ENCODE measurements at regions not wholly inside any gene's neighbourhood (a gene's known extent, or its start where the extent isn't known, plus 50 kb on each side); places are given as distances from the start of the nearest gene placed in this dataset.
"Not testable (repeated sequence)": the region's sequence is repeated elsewhere in the genome, so short reads cannot be mapped to it uniquely, and the experiment has no call there.

DNA sequence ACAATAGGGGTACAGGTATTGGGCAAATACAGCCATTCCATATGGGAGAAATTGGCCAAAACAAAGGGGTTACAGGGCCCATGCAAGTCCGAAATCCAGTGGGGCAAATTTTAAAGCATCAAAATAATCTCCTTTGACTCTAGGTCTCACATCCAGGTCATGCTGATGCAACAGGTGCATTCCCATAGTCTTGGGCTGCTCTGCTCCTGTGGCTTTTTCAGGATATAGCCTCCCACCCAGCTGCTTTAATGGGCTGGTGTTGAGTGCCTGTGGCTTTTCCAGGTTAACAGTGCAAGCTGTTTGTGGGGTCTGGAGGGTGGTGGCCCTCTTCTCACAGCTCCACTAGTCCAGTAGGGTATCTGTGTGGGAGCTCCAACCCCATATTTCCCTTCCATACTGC lies 607.1 kb downstream of the MEI4 start:
- TF ChIP-seq SCRT2 (tag by site-specific recombination; IDR thresholded peaks at IDR 0.05) (peak; percentile 74), SCRT1 (tag by site-specific recombination; IDR thresholded peaks at IDR 0.05; ENCODE audit: borderline replicate concordance) (peak; percentile 51), ZFP69B (tag by site-specific recombination; IDR thresholded peaks at IDR 0.05) (no peak), KLF16 (tag by site-specific recombination; IDR thresholded peaks at IDR 0.05) (no peak), ZNF600 (tag by site-specific recombination; IDR thresholded peaks at IDR 0.05) (no peak)
- Histone ChIP-seq H3K4me1 (ENCODE audit: control insufficient read depth, insufficient read depth, low read length) (no peaks in the 10 kb centered on the region), H3K9me3 (ENCODE audit: control insufficient read depth, insufficient read depth, low read depth, low read length) (no peaks in the 10 kb centered on the region), H3K4me3 (ENCODE audit: low read depth, low read length) (no peak overlapping the region), H3K36me3 (ENCODE audit: control insufficient read depth in 2 of 2, insufficient read depth in 1 of 2, low read length in 2 of 2) (no peaks in the 10 kb centered on the region), H3K27ac (ENCODE audit: extremely low read depth, low read depth, low read length) (no peak overlapping the region)
- POLR2A ChIA-PET, result no interaction called here
- CTCF ChIA-PET, result no interaction called here

GRCh38 chr6:78260427-78260826 lies 606.9 kb upstream of the IRAK1BP1 start:
- peak; percentile 85 for TF ChIP-seq ZNF585B (tag by site-specific recombination; IDR thresholded peaks at IDR 0.05)
- H3K4me3 ChIP-seq (ENCODE audit: low read depth, low read length); H3K4me1 ChIP-seq (ENCODE audit: control insufficient read depth, insufficient read depth, low read length); POLR2A ChIA-PET; H3K27ac ChIP-seq (ENCODE audit: extremely low read depth, low read depth, low read length); H3K36me3 ChIP-seq (ENCODE audit: control insufficient read depth in 2 of 2, insufficient read depth in 1 of 2, low read length in 2 of 2); CTCF ChIA-PET; H3K9me3 ChIP-seq (ENCODE audit: control insufficient read depth, insufficient read depth, low read depth, low read length): not testable (repeated sequence)

GRCh38 chr6:78268591-78269452 lies 598.5 kb upstream of the IRAK1BP1 start:
- TF ChIP-seq SP2 (tag by site-specific recombination; IDR thresholded peaks at IDR 0.05), result no peak
- TF ChIP-seq ZNF404 (tag by site-specific recombination; IDR thresholded peaks at IDR 0.05), result no peak
- no peak for TF ChIP-seq ZNF223 (tag by site-specific recombination; IDR thresholded peaks at IDR 0.05)
- no peak for TF ChIP-seq TCF7L2 (IDR thresholded peaks at IDR 0.05; ENCODE audit: borderline replicate concordance, low read depth, low read length)
- TF ChIP-seq GLI4 (tag by site-specific recombination; IDR thresholded peaks at IDR 0.05), result no peak
- no peak for TF ChIP-seq ATF2 (tag by site-specific recombination; IDR thresholded peaks at IDR 0.05; ENCODE audit: low read depth)
- TF ChIP-seq, protein P1, sequence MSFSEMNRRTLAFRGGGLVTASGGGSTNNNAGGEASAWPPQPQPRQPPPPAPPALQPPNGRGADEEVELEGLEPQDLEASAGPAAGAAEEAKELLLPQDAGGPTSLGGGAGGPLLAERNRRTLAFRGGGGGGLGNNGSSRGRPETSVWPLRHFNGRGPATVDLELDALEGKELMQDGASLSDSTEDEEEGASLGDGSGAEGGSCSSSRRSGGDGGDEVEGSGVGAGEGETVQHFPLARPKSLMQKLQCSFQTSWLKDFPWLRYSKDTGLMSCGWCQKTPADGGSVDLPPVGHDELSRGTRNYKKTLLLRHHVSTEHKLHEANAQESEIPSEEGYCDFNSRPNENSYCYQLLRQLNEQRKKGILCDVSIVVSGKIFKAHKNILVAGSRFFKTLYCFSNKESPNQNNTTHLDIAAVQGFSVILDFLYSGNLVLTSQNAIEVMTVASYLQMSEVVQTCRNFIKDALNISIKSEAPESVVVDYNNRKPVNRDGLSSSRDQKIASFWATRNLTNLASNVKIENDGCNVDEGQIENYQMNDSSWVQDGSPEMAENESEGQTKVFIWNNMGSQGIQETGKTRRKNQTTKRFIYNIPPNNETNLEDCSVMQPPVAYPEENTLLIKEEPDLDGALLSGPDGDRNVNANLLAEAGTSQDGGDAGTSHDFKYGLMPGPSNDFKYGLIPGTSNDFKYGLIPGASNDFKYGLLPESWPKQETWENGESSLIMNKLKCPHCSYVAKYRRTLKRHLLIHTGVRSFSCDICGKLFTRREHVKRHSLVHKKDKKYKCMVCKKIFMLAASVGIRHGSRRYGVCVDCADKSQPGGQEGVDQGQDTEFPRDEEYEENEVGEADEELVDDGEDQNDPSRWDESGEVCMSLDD (tag by site-specific recombination; IDR thresholded peaks at IDR 0.05), result no peak
- TF ChIP-seq ZNF624 (tag by site-specific recombination; IDR thresholded peaks at IDR 0.05), result no peak
- TF ChIP-seq ZNF366 (tag by site-specific recombination; conservative IDR thresholded peaks at IDR 0.05), result no peak
- no peak for TF ChIP-seq TRIM28 (IDR thresholded peaks at IDR 0.05; ENCODE audit: borderline replicate concordance, low read length)
- ChIA-PET POLR2A (no interaction called here), CTCF (interaction anchor here (0.5 to 0.7 kb wide), 3 partner anchors 241 to 564 kb away, joined by 3 to 4 read pairs (median 3); no protein-coding TSS in a partner anchor)
- Histone ChIP-seq H3K27ac (ENCODE audit: extremely low read depth, low read depth, low read length) (no peak overlapping the region), H3K36me3 (ENCODE audit: control insufficient read depth in 2 of 2, insufficient read depth in 1 of 2, low read length in 2 of 2) (no peaks in the 10 kb centered on the region), H3K4me1 (ENCODE audit: control insufficient read depth, insufficient read depth, low read length) (no peaks in the 10 kb centered on the region), H3K9me3 (ENCODE audit: control insufficient read depth, insufficient read depth, low read depth, low read length) (no peaks in the 10 kb centered on the region), H3K4me3 (ENCODE audit: low read depth, low read length) (no peak overlapping the region)

Data from HEK293 (cell line).